ENCODE measurements at regions not wholly inside any gene's neighbourhood (a gene's known extent, or its start where the extent isn't known, plus 50 kb on each side); places are given as distances from the start of the nearest gene placed in this dataset.
"Not testable (repeated sequence)": the region's sequence is repeated elsewhere in the genome, so short reads cannot be mapped to it uniquely, and the experiment has no call there.

DNA sequence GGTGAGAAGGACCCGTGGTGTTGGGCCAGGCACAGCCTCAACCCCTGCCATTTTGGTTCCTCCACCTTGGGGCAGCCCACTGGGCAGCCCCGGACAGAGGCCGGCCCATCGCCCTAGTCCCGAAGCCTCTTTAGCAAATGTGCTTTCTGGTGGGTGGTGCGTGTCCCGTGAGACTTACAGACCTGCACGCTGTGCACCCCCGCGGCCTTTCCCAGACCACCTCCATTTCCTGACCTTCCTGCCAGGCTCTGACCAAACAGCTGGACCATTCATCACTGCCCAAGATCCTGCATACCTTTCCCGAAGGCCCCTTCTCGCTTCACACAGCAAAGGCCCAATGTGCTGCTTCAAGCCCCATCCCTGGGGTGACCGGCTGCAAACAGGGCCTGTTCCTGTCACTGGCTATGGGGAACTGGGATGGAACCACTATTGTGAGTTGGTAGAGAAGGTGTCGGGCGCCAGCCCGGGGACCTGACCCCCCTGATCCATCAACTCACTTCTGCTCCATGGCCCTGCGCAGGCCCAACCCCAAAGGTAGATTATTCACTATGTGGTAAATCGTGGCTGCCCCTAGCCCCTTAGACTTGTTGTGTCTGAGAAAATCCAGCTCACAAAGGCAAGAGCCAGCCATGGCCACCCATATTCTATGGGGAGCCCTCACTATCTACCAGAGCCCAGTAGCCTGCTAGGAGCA, 341.0 kb downstream of the EIPR1 start:
- no peak for DNase-seq (ENCODE audit: low spot score)

DNA sequence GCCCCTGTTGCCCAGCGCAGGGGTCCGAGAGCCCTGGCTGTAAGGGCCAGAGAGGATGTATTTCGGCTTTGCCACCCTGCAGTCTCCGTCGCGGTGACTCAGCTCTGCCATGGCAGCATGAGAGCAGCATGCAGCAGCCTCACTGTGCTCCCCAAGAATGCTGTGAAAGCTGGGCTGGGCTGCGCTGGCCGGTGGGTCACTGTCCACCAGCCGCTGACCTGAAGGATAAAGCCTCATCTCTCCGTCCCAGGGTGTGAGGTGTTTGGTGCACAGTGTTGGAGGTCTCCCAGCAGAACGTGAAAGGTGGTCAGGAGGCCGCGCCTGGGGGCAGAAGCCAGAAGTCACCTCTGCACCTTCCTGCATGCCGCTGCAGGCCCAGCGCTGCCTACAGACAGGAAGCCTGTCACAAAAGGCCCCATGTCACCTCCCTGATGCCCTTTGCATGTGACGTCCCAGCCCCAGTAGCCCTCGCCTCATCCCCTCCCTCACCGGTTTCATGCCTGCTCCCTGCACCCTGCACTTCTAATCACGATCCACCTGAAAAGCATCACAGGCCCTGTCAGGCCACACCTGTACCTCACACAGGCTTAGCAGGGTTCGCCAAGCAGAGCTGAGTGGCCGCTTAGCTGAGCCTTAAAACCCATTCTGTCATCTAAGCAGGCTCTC, 342.1 kb downstream of the EIPR1 start:
- DNase-seq (ENCODE audit: low spot score), result no peak

DNA sequence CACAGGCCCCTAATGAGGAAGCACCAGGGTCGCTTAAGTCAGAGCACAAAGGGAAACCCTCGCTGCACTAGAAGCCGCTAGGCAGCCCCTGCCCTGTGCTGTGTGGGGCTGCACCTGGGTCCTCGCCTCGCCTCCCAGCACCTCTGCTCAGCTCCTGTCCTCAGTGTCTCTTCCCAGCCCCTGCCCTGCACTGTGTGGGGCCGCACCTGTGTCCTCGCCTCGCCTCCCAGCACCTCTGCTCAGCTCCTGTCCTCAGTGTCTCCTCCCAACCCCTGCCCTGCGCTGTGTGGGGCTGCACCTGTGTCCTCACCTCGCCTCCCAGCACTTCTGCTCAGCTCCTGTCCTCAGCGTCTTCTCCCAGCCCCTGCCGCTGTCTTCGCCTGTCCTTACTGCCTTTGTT, 342.8 kb downstream of the EIPR1 start:
- no peak for DNase-seq (ENCODE audit: low spot score)

DNA sequence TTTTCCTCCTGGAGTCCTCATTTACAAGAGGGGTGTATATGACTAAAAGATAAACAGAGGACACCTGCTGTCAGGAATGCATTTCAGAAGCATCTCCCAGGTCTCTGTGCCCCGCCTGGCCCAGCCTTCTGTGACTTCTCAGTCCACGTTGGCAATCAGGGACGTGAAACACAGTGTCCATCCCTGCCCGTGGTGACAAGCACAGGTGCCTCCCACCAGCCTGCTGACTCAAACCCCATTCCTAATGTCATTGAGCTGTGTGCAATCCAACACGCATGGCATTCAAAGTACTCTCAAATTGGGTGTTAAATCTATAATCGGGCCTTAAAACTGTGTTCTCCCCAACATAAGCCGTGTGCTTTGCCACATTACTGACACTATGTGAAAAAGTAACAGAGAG, 343.2 kb downstream of the EIPR1 start:
- no peak for DNase-seq (ENCODE audit: low spot score)

DNA sequence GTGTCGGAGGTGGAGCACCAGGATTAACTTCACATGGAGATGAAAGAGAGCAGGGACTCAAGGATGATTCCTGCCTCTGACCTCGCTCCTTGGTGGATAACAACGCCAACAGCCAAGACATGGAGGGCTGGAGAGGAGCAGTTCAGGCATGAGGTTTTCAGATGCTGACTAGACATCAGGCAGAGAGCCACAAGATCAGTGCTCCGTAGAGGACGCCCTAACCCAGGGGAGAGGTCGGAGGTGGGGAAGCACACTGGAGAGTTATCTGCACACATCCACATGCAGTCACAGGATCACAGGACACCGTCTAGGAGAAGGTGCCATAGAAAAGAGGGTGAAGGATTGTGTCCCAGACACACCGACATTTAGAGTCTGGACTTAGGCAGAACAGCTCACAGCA, 344.3 kb downstream of the EIPR1 start:
- DNase-seq (ENCODE audit: low spot score), result no peak

DNA sequence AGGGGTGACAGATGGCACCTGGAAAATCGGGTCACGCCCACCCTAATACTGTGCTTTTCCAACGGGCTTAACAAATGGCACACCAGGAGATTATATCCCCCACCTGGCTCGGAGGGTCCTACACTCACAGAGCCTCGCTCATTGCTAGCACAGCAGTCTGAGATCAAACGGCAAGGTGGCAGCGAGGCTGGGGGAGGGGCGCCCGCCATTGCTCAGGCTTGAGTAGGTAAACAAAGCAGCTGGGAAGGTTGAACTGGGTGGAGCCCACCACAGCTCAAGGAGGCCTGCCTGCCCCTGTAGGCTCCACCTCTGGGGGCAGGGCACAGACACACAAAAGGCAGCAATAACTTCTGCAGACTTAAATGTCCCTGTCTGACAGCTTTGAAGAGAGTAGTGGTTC, 346.8 kb downstream of the EIPR1 start:
- DNase-seq (ENCODE audit: low spot score), result not testable (repeated sequence)

DNA sequence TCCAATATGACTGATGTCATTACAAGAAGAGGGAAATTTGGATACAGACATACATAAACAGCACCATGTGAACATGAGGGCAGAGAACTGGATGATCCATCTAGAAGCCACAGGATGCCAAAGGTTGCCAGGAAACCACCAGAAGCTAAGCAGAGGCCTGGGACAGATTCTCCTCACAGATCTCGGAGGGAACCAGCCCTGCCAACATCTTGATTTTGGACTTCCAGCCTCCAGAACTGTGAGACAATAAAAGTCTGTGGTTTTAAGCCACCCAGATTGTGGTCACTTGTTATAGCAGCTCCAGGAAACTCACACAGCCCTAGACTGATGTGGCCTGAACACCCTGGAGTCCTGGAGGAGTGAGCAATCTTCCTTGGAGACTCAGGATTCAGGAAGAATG, 351.6 kb downstream of the EIPR1 start:
- DNase-seq (ENCODE audit: low spot score), result no peak

DNA sequence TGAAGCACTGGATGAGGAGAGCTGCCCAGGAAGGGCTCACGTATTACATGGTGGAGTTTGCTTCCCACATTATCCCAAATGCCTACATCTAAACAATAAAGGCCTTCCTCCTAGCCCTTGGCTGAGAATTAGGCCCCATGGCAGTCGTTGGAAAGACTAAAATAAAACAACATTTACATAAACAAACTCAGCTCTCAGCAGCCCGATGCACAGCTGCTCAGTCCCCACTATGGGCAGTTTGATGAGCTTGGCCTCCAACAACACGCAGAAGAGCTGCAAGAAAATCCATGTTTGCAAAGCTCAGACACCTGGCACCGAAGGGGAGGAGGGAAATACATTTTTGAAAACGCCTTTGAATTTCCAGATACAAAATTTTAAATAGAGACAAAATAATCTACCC, 352.4 kb downstream of the EIPR1 start:
- no peak for DNase-seq (ENCODE audit: low spot score)

DNA sequence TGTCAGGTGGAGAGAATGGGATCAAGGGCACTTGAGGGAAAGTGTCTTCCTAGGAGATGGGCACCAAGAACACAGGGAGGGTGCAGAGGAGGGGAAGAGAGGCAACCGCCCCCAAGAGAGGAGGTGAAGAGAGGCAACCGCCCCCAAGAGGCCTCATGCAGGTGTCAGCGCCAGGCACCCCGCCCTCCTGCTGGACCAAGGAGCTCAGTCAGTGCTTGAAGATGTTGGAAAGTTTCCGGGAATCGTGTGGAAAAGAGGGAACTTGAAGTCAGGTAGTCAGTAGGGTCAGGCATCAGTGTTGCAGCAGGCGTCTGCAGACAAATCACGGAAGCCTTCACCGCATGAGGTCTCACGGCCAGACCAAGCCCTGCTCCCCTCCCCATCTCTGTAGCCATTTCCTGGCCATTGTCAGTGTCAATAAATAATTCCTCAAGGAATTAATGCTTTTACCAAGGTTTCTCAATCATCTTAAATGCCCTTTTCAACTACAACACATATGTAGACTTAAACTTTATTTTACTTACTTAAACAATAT, 353.1 kb downstream of the EIPR1 start:
- DNase-seq (ENCODE audit: low spot score), result no peak

DNA sequence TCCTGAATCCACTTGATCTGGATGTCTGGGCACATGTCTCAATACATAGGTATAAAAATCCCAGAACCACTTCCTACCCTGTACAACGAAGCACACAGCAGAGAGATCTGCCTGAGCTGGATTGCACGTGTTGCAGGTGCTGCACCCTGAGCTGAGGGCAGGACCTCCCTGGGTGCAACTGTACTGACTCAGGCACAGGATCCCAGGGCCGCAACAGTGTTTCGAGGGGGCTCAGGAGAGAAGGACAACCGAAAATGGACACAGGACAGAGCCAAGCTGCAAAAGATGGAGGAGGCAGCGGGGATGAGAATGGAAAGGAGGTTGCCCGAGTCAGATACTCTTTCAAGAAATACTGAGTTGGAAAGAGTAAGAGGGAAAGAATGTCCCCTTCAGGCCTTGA, 354.1 kb downstream of the EIPR1 start:
- DNase-seq (ENCODE audit: low spot score), result no peak

DNA sequence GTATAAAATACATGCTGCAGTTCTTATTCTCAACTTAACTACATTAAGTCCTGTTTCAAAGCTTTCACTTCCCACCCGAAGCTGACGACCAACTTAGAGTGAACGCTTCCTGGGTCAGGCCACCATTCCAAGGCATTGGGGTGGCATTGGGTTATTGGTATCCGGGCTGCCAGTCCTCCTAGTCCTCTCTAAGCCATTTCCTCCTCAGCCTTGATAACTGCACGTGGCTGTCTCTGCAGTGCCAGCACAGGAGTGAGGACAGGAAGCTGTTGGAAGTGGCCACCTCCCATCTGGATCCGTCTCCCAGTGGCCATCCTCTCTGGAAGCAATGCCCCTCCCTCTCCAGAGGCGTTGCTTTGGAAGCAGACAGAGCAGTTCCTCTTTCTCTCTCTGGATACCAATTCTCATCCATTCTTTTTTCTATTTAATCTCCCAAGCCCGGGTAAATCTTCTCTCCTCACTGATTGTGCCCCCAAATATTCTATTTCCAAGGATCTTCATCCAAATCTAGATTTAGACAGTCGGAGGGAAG, 354.7 kb downstream of the EIPR1 start:
- DNase-seq (ENCODE audit: low spot score), result no peak

DNA sequence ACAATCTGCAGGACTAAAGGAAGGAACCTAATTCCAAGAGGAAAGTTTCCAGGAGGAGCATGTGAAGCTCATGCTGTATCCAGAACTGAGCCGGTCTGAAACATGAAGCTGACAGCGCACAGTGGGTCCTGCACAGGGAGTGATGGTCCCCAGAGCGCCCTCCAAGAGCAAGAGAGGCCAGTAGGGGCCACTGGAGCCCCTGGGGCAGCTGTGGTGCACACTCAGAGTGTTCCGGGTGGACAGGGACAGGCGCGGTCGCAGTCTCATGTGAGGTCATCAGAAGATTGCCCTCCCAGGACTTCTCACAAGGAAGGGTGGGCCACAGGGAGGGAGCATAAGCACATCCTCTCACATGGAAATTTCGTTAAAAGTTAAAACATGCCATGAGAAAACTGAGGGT, 355.9 kb downstream of the EIPR1 start:
- no peak for DNase-seq (ENCODE audit: low spot score)

DNA sequence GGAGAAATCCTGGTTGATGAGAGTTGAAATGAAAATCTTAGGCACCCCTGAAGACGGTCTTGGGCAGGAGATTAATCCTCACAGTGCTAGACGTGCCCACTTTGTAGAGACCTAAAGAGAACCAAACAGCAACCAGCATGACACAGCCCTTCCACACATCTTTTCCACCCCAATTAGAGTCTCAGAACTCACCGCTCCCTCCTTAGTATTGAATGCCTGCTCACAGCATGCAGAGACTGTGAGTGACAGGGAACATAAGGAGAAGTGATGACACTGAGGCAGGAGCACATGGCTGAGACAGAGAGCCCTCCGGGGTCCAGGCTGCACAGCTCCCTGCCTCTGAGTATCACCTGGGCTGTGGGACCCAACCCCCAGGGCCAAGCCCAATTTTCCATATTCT, 367.6 kb downstream of the EIPR1 start:
- no peak for DNase-seq (ENCODE audit: low spot score)

DNA sequence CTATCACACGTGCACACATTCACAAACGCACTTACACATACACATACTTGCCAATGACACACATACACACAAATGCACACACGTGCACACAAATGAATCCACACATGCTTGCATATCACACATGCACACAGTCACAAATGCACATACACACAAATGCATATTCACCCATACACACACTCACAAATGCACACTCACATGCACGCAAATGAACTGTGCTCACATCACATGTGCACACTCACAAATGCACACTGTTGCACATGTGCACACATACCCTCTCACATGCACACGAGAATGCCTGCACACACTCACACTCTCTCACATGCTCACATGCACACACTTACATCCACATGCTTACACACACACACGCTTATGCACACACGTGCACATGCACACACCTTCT, 368.1 kb downstream of the EIPR1 start:
- DNase-seq (ENCODE audit: low spot score), result no peak

DNA sequence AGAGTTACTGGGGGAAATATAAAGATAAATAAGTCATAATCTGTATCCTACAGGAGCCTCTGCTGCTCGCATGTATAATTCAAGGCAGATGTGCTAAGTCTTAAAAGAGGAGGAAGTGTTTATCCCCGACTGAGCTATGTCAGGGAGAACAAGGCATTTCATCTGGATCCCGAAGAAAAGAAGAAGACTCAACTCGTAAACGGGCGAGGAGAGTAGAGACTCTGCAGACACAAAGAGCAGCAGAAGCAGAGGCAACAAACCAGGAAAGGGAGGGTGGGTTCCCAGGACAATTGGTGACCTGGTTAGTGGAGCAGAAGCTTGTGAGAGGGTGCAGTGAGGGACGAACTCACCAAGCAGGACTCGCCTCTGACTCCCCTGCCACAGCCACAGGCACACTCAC, 368.6 kb downstream of the EIPR1 start:
- DNase-seq (ENCODE audit: low spot score), result no peak

DNA sequence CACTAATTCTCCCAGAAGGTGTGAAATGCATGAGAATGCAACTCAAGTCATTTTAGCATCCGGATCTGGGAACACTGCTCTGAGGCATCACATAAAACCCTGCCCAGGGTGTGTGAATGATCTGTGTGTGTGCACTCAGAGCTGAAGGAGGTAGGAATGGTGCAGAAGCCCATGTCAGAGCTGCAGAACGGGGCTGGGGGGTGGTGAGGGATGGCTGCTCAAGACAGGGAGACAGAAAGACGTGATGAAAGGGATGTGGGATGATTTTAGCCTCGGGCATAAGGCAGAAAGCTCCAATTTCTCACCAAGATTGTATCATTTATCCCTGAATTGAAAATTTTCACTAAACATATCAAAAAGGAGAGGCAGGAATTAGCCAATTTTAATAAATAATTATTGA, 369.1 kb downstream of the EIPR1 start:
- no peak for DNase-seq (ENCODE audit: low spot score)

DNA sequence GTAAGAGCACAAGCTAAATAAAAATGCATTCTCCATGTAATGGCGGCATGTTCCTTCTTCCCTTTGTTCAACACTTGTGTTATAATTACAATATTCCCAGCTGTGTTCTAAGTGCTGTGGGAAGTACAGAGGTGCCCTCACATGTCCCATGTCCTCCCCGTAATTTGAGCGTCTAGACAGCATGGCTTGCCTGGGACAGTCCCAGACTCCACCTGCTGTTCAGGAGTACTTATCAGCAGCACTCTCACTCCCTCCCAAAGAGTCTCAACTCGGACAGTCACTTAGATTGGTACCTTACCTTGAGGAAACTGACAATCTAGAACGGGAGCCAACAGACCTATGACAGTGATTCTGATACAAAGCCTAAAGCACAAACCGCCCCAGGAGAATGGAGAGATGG, 370.5 kb downstream of the EIPR1 start:
- no peak for DNase-seq (ENCODE audit: low spot score)

DNA sequence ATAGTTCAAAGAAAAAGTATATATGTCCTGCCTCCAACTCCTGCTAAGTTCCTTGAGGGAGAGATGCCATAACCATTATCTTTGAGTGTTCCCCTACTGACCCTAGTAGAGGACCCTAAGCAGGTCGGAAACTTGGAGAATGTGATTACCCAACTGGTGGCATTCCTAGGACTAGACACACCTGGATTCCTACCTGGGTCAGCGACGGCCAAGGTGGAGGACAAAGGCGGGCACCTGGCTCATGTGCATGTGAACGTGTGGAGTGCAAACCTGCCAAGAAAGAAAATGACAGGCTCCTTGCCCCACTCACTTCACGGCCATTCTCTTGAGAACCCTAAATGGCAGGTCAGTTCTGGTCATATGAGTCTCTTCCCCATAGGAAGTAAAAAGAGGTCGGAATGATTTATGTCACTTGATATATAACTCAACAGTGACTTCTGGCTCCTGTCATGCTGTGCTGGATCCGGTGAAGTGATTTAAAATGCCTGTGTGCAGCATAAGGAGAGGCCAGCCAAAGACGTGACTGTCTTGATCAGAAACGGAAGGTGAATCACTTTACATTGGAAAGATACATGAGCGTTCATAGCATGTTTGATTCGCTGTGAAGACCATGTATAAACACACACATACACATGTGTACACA, 371.6 kb downstream of the EIPR1 start:
- no peak for DNase-seq (ENCODE audit: low spot score)

DNA sequence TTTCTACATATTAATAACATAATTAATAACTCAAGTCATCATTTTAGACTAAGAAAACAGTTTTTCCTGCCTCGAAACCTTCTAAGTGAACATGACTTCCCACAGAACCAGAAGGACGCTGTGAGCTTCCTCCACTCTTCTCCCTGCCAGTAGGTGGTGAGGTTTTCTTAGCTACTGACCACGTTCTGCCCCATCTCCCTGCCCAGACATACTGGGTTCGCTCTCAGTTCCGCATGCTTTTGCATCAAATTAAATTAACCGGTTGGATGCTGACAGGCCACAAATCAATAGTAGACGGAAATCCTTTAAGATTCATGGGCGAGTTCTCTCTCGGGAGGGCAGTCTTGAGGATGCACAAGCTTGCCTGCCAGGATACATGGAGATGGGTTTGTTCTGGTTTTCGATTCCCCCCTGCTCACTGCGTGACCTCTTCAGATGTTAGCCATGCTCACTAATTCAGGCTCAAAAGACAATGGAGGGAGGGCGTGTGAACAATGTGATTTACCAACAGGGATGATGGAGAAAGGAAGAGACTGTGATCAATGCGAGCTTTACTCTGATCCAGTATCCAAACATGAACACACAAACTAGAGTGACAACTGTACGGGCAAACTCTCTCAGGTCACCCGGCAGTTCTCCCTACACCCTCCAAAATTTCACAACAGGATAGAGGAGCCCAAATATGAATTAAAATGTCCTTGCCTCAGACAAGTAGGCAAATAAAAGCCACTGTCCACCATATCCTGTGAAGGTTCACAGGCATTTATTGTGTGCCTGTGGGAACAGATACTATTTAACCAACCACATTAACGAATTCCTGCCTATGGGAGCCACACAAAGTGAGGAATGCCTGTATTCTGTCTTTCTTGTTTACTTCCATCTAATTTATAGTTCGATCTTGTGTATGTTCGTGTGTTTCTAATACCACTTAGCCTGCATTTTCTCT, 375.7 kb downstream of the EIPR1 start:
- DNase-seq (ENCODE audit: low spot score), result peak; percentile 13

DNA sequence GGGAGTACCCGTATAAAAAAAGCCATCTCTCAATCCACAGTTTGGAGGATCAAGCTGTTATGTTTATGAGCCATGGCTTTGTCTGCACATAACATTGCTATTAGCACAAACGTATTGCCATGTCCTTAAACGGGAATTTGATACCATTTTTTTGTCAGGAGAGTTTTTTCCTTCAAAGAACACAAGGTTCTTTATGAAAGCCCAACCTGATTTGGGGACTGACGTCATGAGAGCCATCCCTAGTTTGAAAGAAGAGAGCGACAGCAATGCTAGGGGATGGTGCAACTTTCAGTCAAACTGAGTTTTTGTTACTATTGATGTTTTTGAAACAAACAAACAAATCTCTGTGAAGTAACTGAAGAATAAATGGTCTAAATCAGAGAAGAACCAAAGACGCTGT, 376.6 kb downstream of the EIPR1 start:
- DNase-seq (ENCODE audit: low spot score), result no peak

DNA sequence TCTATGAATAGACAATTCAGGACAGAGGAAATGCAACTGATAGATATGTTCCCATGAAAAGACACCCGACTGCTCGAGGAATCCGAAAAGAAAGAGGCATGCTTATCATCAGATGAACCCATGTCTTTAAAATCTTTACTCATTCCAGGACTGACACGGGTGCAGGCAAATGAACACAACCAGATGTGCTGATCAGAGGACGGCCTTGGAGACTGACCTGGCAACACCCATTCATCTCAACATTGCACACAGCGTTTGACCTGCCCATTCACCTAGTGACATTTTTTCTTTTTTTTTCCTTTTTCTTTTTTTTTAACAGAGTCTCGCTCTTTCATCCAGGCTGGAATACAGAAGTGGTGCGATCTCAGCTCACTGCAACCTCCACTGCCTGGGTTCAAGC, 377.5 kb downstream of the EIPR1 start:
- DNase-seq (ENCODE audit: low spot score), result no peak

DNA sequence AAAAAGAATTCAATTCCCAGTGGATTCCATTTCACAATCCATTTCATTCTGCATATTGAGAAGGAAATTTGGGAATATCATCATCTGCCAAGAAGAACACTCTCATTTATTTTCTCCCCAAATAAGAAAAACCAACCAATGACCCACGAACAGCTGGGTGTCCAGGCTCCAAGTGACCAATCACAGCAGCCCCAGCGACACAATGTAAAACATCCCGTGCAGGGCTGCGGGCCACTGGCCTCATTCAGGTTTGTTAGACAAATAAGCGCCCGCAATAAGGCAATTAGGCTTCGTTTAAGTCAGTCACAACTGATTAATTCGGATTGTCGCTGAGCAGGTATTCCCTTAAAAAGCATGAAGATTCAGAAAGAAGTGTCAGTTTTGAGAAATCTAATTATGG, 378.6 kb downstream of the EIPR1 start:
- no peak for DNase-seq (ENCODE audit: low spot score)
